HCT116 (cell line): ENCODE measurements at regions not wholly inside any gene's neighbourhood (a gene's known extent, or its start where the extent isn't known, plus 50 kb on each side); places are given as distances from the start of the nearest gene placed in this dataset.

Experiments used
- CEBPB ChIP-seq: IDR thresholded peaks from 2 replicates; pipeline ENCODE4 v1.6.1; 2012; ENCODE audit warnings: low read depth
- CTCF ChIP-seq, 3 experiments: fragments of 200-600 bp in 1 of 3; sonication (generic) in 1 of 3; IDR thresholded peaks in 2 of 3; conservative IDR thresholded peaks in 1 of 3; 2 replicates each; pipeline ENCODE4 v1.5.1; 2012 to 2017; ENCODE audit warnings: low read depth in 2 of 3, low read length in 2 of 3, antibody characterized with exemption in 1 of 3, borderline replicate concordance in 1 of 3, control low read depth in 1 of 3, mild to moderate bottlenecking in 1 of 3, mixed read lengths in 1 of 3, mixed run types in 1 of 3, moderate library complexity in 1 of 3; ENCODE audit not compliant: insufficient read depth in 1 of 3
- ELF1 ChIP-seq: IDR thresholded peaks from 2 replicates; pipeline ENCODE4 v1.6.1; 2012; ENCODE audit warnings: low read depth, borderline replicate concordance
- EZH2 ChIP-seq: fragments of 200-600 bp; sonication (generic); IDR thresholded peaks from 2 replicates; pipeline ENCODE4 v1.6.1; 2017; ENCODE audit warnings: antibody characterized with exemption, mixed run types
- FOSL1 ChIP-seq: IDR thresholded peaks from 2 replicates; pipeline ENCODE4 v1.6.1; 2012; ENCODE audit warnings: low read depth
- JUND ChIP-seq: IDR thresholded peaks from 2 replicates; pipeline ENCODE4 v1.6.1; 2012
- MAX ChIP-seq: IDR thresholded peaks from 2 replicates; pipeline ENCODE4 v1.6.1; 2012
- POLR2A ChIP-seq: IDR thresholded peaks from 2 replicates; pipeline ENCODE4 v1.7.0; 2011; ENCODE audit warnings: borderline replicate concordance; ENCODE audit not compliant: insufficient read depth, insufficient read length; ENCODE audit errors: extremely low read depth
- RAD21 ChIP-seq: IDR thresholded peaks from 2 replicates; pipeline ENCODE4 v1.6.1; 2012; ENCODE audit warnings: low read depth, mild to moderate bottlenecking
- REST ChIP-seq: IDR thresholded peaks from 2 replicates; pipeline ENCODE4 v1.6.1; 2012; ENCODE audit warnings: low read depth
- SP1 ChIP-seq: IDR thresholded peaks from 2 replicates; pipeline ENCODE4 v1.6.1; 2012; ENCODE audit warnings: low read depth
- SRF ChIP-seq: IDR thresholded peaks from 2 replicates; pipeline ENCODE4 v1.6.1; 2012; ENCODE audit warnings: low read depth
- ZBTB33 ChIP-seq: IDR thresholded peaks from 2 replicates; pipeline ENCODE4 v1.6.1; 2011; ENCODE audit warnings: mild to moderate bottlenecking, low read length, moderate library complexity; ENCODE audit not compliant: insufficient replicate concordance; ENCODE audit errors: extremely low read depth

- TF ChIP-seq POLR2A (no peak), CTCF (IDR thresholded peaks at IDR 0.05 in 2 of 3, conservative IDR thresholded peaks at IDR 0.05 in 1 of 3; ENCODE audit: borderline replicate concordance in 1 of 3, insufficient read depth in 1 of 3, low read depth in 2 of 3, low read length in 2 of 3) (no peak), JUND (no peak), RAD21 (no peak), FOSL1 (no peak), CEBPB (no peak), EZH2 (no peak), REST (no peak), SP1 (no peak), ZBTB33 (no peak), MAX (no peak), SRF (no peak), ELF1 (no peak)
Measured at GRCh38 chr2:52194342-52194741, 1162.4 kb upstream of the NRXN1 start.
